NCI-H82 treated with DMSO at 0.1 percent for 48 hours (cell line): ENCODE measurements at regions not wholly inside any gene's neighbourhood (a gene's known extent, or its start where the extent isn't known, plus 50 kb on each side); places are given as distances from the start of the nearest gene placed in this dataset.
"Not testable (repeated sequence)": the region's sequence is repeated elsewhere in the genome, so short reads cannot be mapped to it uniquely, and the experiment has no call there.

Experiments
- DNase-seq: peaks from one replicate; lab custom pipeline; 2025; ENCODE audit not compliant: unreplicated experiment; lab: John Stamatoyannopoulos, UW

GRCh38 chr10:27390681-27391080 is 113.4 kb upstream of the RAB18 start:
- DNase-seq = no peak

GRCh38 chr10:27388761-27389399 is 115.2 kb upstream of the RAB18 start:
- DNase-seq = no peak

- no peak for DNase-seq
These were observed 120.2 kb upstream of the RAB18 start for GRCh38 chr10:27383595-27384542.

- DNase-seq = no peak
These were observed 121.9 kb upstream of the RAB18 start for GRCh38 chr10:27382176-27382575.

- no peak for DNase-seq
These were observed 123.2 kb upstream of the RAB18 start for GRCh38 chr10:27380929-27381358.

GRCh38 chr10:27379041-27379440 is 125.1 kb upstream of the RAB18 start:
- DNase-seq = not testable (repeated sequence)

GRCh38 chr10:27373566-27374160 is 130.4 kb upstream of the RAB18 start:
- DNase-seq = no peak

GRCh38 chr10:27372095-27372494 is 131.5 kb upstream of the ACBD5 start:
- no peak for DNase-seq

GRCh38 chr10:27371375-27371774 is 130.8 kb upstream of the ACBD5 start:
- not testable (repeated sequence) for DNase-seq

GRCh38 chr10:27369880-27370279 is 129.3 kb upstream of the ACBD5 start:
- no peak for DNase-seq

GRCh38 chr10:27368706-27369105 is 128.1 kb upstream of the ACBD5 start:
- no peak for DNase-seq

GRCh38 chr10:27366769-27367168 is 126.2 kb upstream of the ACBD5 start:
- no peak for DNase-seq

- DNase-seq = no peak
These were observed 123.4 kb upstream of the ACBD5 start for GRCh38 chr10:27364028-27364427.

- peak; percentile 45 for DNase-seq
These were observed 120.1 kb upstream of the ACBD5 start for GRCh38 chr10:27360581-27361172.

GRCh38 chr10:27359792-27360355 is 119.3 kb upstream of the ACBD5 start:
- no peak for DNase-seq

- DNase-seq = no peak
These were observed 116.1 kb upstream of the ACBD5 start for GRCh38 chr10:27356738-27357137.

GRCh38 chr10:27355918-27356573 is 115.4 kb upstream of the ACBD5 start:
- DNase-seq = no peak

GRCh38 chr10:27354643-27355270 is 114.2 kb upstream of the ACBD5 start:
- not testable (repeated sequence) for DNase-seq

- not testable (repeated sequence) for DNase-seq
These were observed 113.5 kb upstream of the ACBD5 start for GRCh38 chr10:27354100-27354499.

- no peak for DNase-seq
These were observed 109.4 kb upstream of the ACBD5 start for GRCh38 chr10:27349987-27350386.
